ENCODE measurements at regions not wholly inside any gene's neighbourhood (a gene's known extent, or its start where the extent isn't known, plus 50 kb on each side); places are given as distances from the start of the nearest gene placed in this dataset.

- Histone ChIP-seq H3K27me3 (ENCODE audit: control insufficient read depth, low read length) (no peaks in the 10 kb centered on the region), H3K9me3 (ENCODE audit: control insufficient read depth, insufficient read depth, low read length) (no peaks in the 10 kb centered on the region), H3K27ac (ENCODE audit: low read depth, low read length) (no peak overlapping the region), H4K20me1 (ENCODE audit: control insufficient read depth, insufficient read depth, low read depth, low read length) (no peaks in the 10 kb centered on the region), H3F3A (ENCODE audit: control insufficient read depth, insufficient read depth) (no peaks in the 10 kb centered on the region), H3K36me3 (ENCODE audit: control insufficient read depth, low read length) (no peaks in the 10 kb centered on the region), H3K79me2 (ENCODE audit: control insufficient read depth, low read length) (no peaks in the 10 kb centered on the region), H3K4me3 (ENCODE audit: low read length) (no peak overlapping the region), H3K4me1 (ENCODE audit: control insufficient read depth, low read length) (no peaks in the 10 kb centered on the region), H3K9me2 (replicated peaks; ENCODE audit: control insufficient read depth, low read length) (no peaks in the 10 kb centered on the region), H3K4me2 (ENCODE audit: low read length) (no peak overlapping the region)
- TF ChIP-seq, protein P1, sequence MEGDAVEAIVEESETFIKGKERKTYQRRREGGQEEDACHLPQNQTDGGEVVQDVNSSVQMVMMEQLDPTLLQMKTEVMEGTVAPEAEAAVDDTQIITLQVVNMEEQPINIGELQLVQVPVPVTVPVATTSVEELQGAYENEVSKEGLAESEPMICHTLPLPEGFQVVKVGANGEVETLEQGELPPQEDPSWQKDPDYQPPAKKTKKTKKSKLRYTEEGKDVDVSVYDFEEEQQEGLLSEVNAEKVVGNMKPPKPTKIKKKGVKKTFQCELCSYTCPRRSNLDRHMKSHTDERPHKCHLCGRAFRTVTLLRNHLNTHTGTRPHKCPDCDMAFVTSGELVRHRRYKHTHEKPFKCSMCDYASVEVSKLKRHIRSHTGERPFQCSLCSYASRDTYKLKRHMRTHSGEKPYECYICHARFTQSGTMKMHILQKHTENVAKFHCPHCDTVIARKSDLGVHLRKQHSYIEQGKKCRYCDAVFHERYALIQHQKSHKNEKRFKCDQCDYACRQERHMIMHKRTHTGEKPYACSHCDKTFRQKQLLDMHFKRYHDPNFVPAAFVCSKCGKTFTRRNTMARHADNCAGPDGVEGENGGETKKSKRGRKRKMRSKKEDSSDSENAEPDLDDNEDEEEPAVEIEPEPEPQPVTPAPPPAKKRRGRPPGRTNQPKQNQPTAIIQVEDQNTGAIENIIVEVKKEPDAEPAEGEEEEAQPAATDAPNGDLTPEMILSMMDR (IDR thresholded peaks at IDR 0.05; ENCODE audit: low read depth, low read length, poor library complexity, severe bottlenecking) = no peak
- no peak for TF ChIP-seq EZH2phosphoT487 (IDR thresholded peaks at IDR 0.05; ENCODE audit: borderline replicate concordance, low read length)
Measured at GRCh38 chr2:67142071-67142470, 255.1 kb upstream of the ETAA1 start.

GRCh38 chr2:67142741-67143140, 254.4 kb upstream of the ETAA1 start:
- no peaks in the 10 kb centered on the region for H3K9me3 ChIP-seq (ENCODE audit: control insufficient read depth, insufficient read depth, low read length)
- no peak for TF ChIP-seq EZH2phosphoT487 (IDR thresholded peaks at IDR 0.05; ENCODE audit: borderline replicate concordance, low read length)
- TF ChIP-seq, protein P1 (IDR thresholded peaks at IDR 0.05; ENCODE audit: low read depth, low read length, poor library complexity, severe bottlenecking) = no peak
- no peak overlapping the region for H3K4me3 ChIP-seq (ENCODE audit: low read length)
- no peaks in the 10 kb centered on the region for H3K36me3 ChIP-seq (ENCODE audit: control insufficient read depth, low read length)
- no peak overlapping the region for H3K27ac ChIP-seq (ENCODE audit: low read depth, low read length)
- no peaks in the 10 kb centered on the region for H3F3A ChIP-seq (ENCODE audit: control insufficient read depth, insufficient read depth)
- no peaks in the 10 kb centered on the region for H3K9me2 ChIP-seq (replicated peaks; ENCODE audit: control insufficient read depth, low read length)
- H3K79me2 ChIP-seq (ENCODE audit: control insufficient read depth, low read length) = no peaks in the 10 kb centered on the region
- H3K4me2 ChIP-seq (ENCODE audit: low read length) = no peak overlapping the region
- no peaks in the 10 kb centered on the region for H3K4me1 ChIP-seq (ENCODE audit: control insufficient read depth, low read length)
- H4K20me1 ChIP-seq (ENCODE audit: control insufficient read depth, insufficient read depth, low read depth, low read length) = no peaks in the 10 kb centered on the region
- no peaks in the 10 kb centered on the region for H3K27me3 ChIP-seq (ENCODE audit: control insufficient read depth, low read length)

DNA sequence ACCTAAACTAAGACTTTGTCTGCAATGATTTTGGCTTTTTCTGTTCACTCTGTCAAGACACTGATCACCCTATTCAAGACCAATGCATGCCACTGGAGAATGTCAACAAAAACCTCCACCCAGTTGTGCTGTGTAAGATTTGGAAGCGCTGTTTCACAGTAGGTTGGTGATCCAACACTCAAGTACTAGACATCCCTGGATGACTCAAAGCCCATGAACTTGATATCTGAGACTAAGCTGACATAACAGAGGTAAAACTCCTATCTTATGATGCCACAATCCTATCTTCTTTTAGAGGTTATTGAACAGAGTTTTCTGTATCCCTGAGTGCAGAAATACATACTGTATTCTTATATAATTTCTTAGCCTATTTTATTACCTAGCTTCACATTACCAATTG, 251.3 kb upstream of the ETAA1 start:
- H3K4me2 ChIP-seq (ENCODE audit: low read length) = no peak overlapping the region
- H3F3A ChIP-seq (ENCODE audit: control insufficient read depth, insufficient read depth) = no peaks in the 10 kb centered on the region
- no peaks in the 10 kb centered on the region for H3K27me3 ChIP-seq (ENCODE audit: control insufficient read depth, low read length)
- no peaks in the 10 kb centered on the region for H4K20me1 ChIP-seq (ENCODE audit: control insufficient read depth, insufficient read depth, low read depth, low read length)
- no peak overlapping the region for H3K4me3 ChIP-seq (ENCODE audit: low read length)
- H3K79me2 ChIP-seq (ENCODE audit: control insufficient read depth, low read length) = no peaks in the 10 kb centered on the region
- no peaks in the 10 kb centered on the region for H3K9me2 ChIP-seq (replicated peaks; ENCODE audit: control insufficient read depth, low read length)
- no peaks in the 10 kb centered on the region for H3K4me1 ChIP-seq (ENCODE audit: control insufficient read depth, low read length)
- no peaks in the 10 kb centered on the region for H3K36me3 ChIP-seq (ENCODE audit: control insufficient read depth, low read length)
- no peak for TF ChIP-seq EZH2phosphoT487 (IDR thresholded peaks at IDR 0.05; ENCODE audit: borderline replicate concordance, low read length)
- TF ChIP-seq, protein P1 (IDR thresholded peaks at IDR 0.05; ENCODE audit: low read depth, low read length, poor library complexity, severe bottlenecking) = no peak
- no peaks in the 10 kb centered on the region for H3K9me3 ChIP-seq (ENCODE audit: control insufficient read depth, insufficient read depth, low read length)
- H3K27ac ChIP-seq (ENCODE audit: low read depth, low read length) = no peak overlapping the region

DNA sequence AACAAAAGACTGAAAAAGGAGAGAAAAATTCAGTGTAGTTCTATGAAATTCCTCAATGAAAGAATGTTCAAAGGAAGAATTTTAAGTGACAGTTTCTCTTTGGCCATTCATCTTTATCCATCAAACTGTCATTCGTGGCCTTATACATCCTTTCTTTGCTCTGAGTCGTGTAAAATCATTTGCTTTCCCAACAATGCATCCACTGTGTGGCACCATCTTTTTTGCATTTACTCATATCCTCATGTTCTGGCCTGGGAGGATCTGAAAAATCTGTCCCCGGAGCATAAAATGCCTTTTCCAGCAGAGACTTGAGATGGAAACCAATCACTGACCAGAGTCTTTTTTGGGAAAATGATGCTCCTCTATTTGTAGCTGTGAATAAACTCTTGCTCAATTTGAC, 240.3 kb upstream of the ETAA1 start:
- Histone ChIP-seq H3F3A (ENCODE audit: control insufficient read depth, insufficient read depth) (no peaks in the 10 kb centered on the region), H3K27ac (ENCODE audit: low read depth, low read length) (no peak overlapping the region), H3K36me3 (ENCODE audit: control insufficient read depth, low read length) (no peaks in the 10 kb centered on the region), H3K4me1 (ENCODE audit: control insufficient read depth, low read length) (no peaks in the 10 kb centered on the region), H3K79me2 (ENCODE audit: control insufficient read depth, low read length) (no peaks in the 10 kb centered on the region), H3K27me3 (ENCODE audit: control insufficient read depth, low read length) (no peaks in the 10 kb centered on the region), H3K9me3 (ENCODE audit: control insufficient read depth, insufficient read depth, low read length) (no peaks in the 10 kb centered on the region), H3K4me2 (ENCODE audit: low read length) (no peak overlapping the region), H3K9me2 (replicated peaks; ENCODE audit: control insufficient read depth, low read length) (no peaks in the 10 kb centered on the region), H4K20me1 (ENCODE audit: control insufficient read depth, insufficient read depth, low read depth, low read length) (no peaks in the 10 kb centered on the region), H3K4me3 (ENCODE audit: low read length) (no peak overlapping the region)
- TF ChIP-seq, protein P1 (IDR thresholded peaks at IDR 0.05; ENCODE audit: low read depth, low read length, poor library complexity, severe bottlenecking) = no peak
- TF ChIP-seq EZH2phosphoT487 (IDR thresholded peaks at IDR 0.05; ENCODE audit: borderline replicate concordance, low read length) = no peak
